Small intestine (tissue), 7 donors: ENCODE measurements at regions not wholly inside any gene's neighbourhood (a gene's known extent, or its start where the extent isn't known, plus 50 kb on each side); places are given as distances from the start of the nearest gene placed in this dataset.

Experiments
- DNase-seq, 2 donors: peaks; one replicate each; pipeline versions ENCODE4 v3.0.0 to v3.0.0-alpha.2; 2013
- FAIRE-seq: peaks from 2 replicates; lab custom pipeline; 2012; peaks lifted over from hg19 to GRCh38; lab: Jason Lieb, UNC
- H3K27ac ChIP-seq, 3 donors: one replicate each; pipeline ENCODE4 v1.5.1; 2013; ENCODE audit warnings: low read length in 2 of 3, mild to moderate bottlenecking in 2 of 3, control low read depth in 1 of 3, inconsistent platforms in 1 of 3, low read depth in 1 of 3, moderate library complexity in 1 of 3
- H3K27me3 ChIP-seq, 3 donors: one replicate each; pipeline ENCODE4 v1.6.1; 2013; ENCODE audit warnings: low read length in 3 of 3, inconsistent platforms in 1 of 3; ENCODE audit not compliant: control insufficient read depth in 3 of 3, insufficient read depth in 3 of 3
- H3K36me3 ChIP-seq, 3 donors: one replicate each; pipeline ENCODE4 v1.6.1; 2013; ENCODE audit warnings: low read length in 3 of 3, inconsistent platforms in 1 of 3, low read depth in 1 of 3, mild to moderate bottlenecking in 1 of 3, moderate library complexity in 1 of 3; ENCODE audit not compliant: control insufficient read depth in 3 of 3, insufficient read depth in 2 of 3
- H3K4me1 ChIP-seq, 3 donors: one replicate each; pipeline ENCODE4 v1.6.1; 2013; ENCODE audit warnings: low read length in 2 of 3, inconsistent platforms in 1 of 3, low read depth in 1 of 3, mild to moderate bottlenecking in 1 of 3, moderate library complexity in 1 of 3; ENCODE audit not compliant: control insufficient read depth in 3 of 3, insufficient read depth in 2 of 3
- H3K4me3 ChIP-seq, 3 donors: one replicate each; pipeline ENCODE4 v1.5.1; 2013; ENCODE audit warnings: low read length in 3 of 3, control low read depth in 1 of 3, inconsistent platforms in 1 of 3, low read depth in 1 of 3, mild to moderate bottlenecking in 1 of 3, moderate library complexity in 1 of 3
- H3K9me3 ChIP-seq, 2 donors: one replicate each; pipeline ENCODE4 v1.6.1; 2013; ENCODE audit warnings: low read depth in 1 of 2, low read length in 1 of 2; ENCODE audit not compliant: control insufficient read depth in 2 of 2, insufficient read depth in 1 of 2
- whole genome bisulfite sequencing, 3 donors: extraction: QIAGEN DNeasy Blood & Tissue Kit; methylation state at CpG; one replicate each; pipeline ENCODE4 v1.1.7; 2013; 5-methylcytosine and 5-hydroxymethylcytosine counted together
- donor health status: healthy with polysubstance abuse.
- donor health status: control.
- donor health status: control.
- donor health status: Bipolar disorder and iron deficiency.
- donor health status: healthy.

DNA sequence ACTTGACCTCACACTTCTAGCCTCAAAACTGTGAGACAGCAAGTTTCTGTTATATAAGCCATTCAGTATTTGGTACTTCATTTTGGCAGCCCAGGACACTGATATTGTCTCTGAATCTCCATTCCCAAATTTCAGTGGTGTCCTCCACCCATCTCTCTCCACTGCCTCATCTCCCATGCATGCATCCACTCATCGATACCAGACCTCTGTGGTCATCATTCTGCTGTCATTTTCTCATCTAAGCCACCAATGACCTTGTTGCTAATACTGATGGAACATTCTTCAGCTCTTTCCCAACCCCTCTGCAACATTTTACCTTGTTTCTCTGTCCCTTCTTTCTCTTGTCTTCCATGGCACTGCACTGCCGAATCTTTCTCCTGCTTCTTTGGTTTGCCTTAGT, 221.8 kb downstream of the SNX18 start:
- no peaks in the 10 kb centered on the region for H3K27me3 ChIP-seq
- H3K36me3 ChIP-seq: no peaks in the 10 kb centered on the region
- H3K27ac ChIP-seq: no peak overlapping the region
- WGBS, 3 donors: 92 to 96% (median 96%) methylated on average over 2 of the region's 2 CpGs
- DNase-seq: no peak
- H3K4me3 ChIP-seq: no peak overlapping the region
- no peaks in the 10 kb centered on the region for H3K9me3 ChIP-seq
- peaks cover 0 to 9% (median 3%) of the 10 kb centered on the region in 3 donors for H3K4me1 ChIP-seq
- FAIRE-seq: no peak

DNA sequence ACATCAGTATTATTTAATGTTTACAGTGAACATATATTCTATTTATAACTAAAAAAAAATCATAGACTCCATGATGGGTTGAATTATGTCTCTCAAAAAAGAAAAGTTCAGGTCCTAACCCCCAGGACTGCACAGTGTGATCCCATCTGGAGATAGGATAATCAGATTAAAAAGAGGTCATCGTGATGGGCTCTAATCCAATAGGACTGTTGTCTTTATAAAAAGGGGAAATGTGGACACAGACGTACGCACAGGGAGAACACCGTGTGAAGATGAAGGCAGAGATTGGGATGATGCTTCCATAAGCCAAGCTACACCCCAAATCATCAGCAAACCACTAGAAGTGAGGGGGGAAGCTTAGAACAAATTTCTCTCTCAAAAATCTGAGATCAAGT, 221.4 kb downstream of the SNX18 start:
- Histone ChIP-seq H3K27ac (no peak overlapping the region), H3K36me3 (no peaks in the 10 kb centered on the region), H3K4me1 (peaks cover 0 to 7% (median 3%) of the 10 kb centered on the region in 3 donors), H3K9me3 (no peaks in the 10 kb centered on the region), H3K4me3 (no peak overlapping the region), H3K27me3 (no peaks in the 10 kb centered on the region)
- 88 to 96% (median 93%) methylated on average over 4 of the region's 4 CpGs for WGBS, 3 donors
- FAIRE-seq: no peak
- DNase-seq: no peak

DNA sequence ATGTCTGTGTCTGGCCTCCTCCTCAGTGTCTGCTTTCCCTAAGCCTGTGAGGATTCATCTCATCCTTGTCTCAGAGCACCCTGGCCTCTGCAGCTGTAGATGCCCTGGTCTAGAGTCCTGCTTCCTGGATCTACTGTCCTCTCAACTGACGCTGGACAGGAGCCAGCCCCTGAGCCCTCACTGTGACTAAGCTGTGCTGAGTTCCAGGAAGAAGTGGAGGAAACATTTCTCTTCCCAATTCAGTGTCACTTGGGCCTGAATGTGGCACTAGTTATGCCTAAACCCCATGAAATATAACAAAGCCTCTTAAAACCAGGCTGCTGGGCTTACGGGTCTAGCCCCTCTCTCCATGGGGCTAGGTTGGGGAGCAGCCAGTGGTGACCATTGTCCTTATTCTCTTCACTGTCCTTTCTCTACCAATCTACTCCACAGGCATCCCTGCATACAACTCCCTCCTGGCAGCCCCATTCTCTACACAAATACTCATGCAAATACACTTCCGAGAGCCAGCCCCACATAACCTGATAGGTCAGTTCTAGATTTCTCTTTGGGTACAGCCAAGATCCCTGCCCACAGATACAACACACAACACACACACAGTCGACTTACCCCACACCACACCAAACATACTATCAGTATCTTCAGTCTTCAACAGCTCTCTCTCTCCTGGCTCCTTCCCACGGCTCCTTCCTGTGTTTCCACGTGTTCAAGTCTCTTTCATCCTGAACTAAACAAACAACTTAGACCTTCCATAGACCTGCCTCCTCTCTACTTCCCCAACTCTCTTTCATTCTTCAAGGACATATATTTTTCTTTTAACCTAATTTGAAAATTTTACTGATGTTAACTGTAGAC, 220.8 kb downstream of the SNX18 start:
- Histone ChIP-seq H3K4me3 (no peak overlapping the region), H3K9me3 (no peaks in the 10 kb centered on the region), H3K36me3 (no peaks in the 10 kb centered on the region), H3K4me1 (peaks cover 0 to 4% (median 0%) of the 10 kb centered on the region in 3 donors), H3K27me3 (no peaks in the 10 kb centered on the region), H3K27ac (peak overlapping the region in 1 of 3 donors; percentile 11)
- no peak for FAIRE-seq
- DNase-seq: peak in 1 of 2 donors; percentile 40
- WGBS, 3 donors: 68 to 75% (median 71%) methylated on average over 6 of the region's 6 CpGs

DNA sequence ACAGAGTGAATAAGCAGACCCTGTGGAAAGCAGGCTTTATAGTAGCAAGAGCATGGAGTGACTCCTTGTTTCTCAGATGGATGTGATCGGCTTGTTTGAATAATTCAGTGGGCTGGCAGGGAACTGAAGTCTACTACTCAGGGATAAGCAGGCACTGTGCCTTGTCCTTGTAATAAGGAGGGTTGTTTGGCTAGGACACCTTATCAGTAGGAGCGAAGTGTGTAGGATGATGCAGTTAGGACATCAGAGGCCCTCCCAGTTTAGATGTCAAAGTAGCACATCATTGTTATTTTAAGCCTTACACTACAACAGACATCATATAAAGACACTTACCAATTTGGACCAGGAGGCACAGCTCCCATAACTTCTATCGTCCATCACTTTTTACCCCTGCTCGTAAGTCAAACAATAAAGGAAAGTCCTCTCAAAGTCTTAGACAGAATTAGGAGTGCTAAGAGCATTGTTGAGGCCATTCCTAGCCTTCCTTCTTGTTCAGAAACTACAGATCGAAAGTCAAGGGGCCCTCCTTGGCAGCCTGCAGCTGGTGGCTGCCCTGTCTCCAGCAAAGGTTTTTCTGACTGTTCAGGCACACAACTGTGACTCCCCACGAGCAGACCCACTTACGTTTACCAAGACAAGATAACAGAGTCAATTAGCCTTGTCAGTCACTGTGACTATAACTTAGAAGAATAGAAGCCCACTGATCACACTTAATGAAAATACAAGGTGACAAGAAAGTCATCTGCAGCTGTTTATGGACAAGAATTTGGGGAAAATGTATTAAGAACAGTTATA, 218.6 kb downstream of the SNX18 start:
- no peak overlapping the region for H3K4me3 ChIP-seq
- FAIRE-seq (no peak), DNase-seq (no peak)
- no peaks in the 10 kb centered on the region for H3K9me3 ChIP-seq
- no peak overlapping the region for H3K27ac ChIP-seq
- H3K4me1 ChIP-seq: no peaks in the 10 kb centered on the region
- no peaks in the 10 kb centered on the region for H3K27me3 ChIP-seq
- H3K36me3 ChIP-seq: no peaks in the 10 kb centered on the region
- WGBS, 3 donors: 84 to 90% (median 88%) methylated on average over 7 of the region's 7 CpGs

DNA sequence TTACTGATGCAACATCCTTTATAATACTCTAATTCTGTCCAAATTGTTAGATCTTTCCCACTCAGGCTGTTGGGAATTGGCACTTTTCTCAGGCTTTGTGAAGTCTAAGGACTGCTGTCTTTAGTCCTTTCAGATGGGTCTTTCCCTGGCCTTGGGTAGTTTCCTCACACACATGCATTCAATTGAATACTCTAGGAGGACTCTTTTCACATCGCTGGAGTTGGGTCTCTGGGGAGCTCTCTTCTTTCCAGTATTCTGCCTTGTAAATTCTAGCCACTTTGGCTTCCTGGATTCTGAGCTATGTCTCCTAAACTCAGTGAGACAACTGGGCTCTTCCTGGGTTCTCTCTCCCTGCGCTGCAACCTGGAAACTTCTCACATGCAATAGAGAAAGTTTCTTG, 215.5 kb downstream of the SNX18 start:
- Histone ChIP-seq H3K27ac (no peak overlapping the region), H3K4me3 (no peak overlapping the region), H3K9me3 (no peaks in the 10 kb centered on the region), H3K4me1 (no peaks in the 10 kb centered on the region), H3K27me3 (no peaks in the 10 kb centered on the region), H3K36me3 (no peaks in the 10 kb centered on the region)
- no peak for FAIRE-seq
- no peak for DNase-seq
- 47 to 80% (median 48%) methylated on average over 2 of the region's 2 CpGs for WGBS, 3 donors

DNA sequence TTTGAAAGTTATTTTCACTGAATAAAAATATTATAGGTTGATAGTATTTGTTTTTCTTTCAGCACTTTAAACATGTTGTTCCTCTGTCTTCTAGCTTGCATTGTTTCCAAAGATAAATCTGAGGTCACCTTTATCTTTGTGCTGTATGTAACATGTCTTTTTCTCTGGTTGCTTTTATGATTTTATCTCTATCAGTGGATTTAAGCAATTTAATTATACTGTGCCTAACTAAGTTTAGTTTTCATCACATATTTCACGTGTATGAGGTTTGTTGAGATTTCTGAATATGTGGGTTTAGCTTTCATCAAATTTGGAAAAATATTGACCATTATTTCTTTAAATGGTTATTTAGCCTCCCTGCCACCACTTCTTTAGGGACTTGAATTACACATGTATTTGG, 214.5 kb downstream of the SNX18 start:
- Histone ChIP-seq H3K27ac (no peak overlapping the region), H3K27me3 (no peaks in the 10 kb centered on the region), H3K4me1 (no peaks in the 10 kb centered on the region), H3K9me3 (no peaks in the 10 kb centered on the region), H3K4me3 (no peak overlapping the region), H3K36me3 (no peaks in the 10 kb centered on the region)
- no peak for DNase-seq
- WGBS, 3 donors: 79 to 95% (median 89%) methylated on average over 1 of the region's 1 CpG
- FAIRE-seq: no peak

DNA sequence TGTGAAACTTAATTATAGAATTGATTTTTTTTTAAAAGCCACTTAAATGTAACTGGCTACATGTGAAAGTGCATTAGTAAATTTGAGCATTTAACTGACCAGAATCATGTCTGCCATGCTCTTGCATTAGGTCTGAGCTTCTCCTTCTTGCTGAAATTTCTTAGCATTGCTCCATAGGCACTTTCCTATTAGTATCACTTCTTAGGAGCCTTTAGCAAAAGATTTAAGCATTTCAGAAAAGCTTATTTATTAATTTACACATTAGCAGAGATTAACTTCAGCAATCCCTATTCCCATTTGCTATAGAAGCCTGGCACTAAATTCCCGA, 211.0 kb downstream of the SNX18 start:
- WGBS, 3 donors: 90 to 94% (median 93%) methylated on average over 1 of the region's 1 CpG
- Histone ChIP-seq H3K9me3 (no peaks in the 10 kb centered on the region), H3K27me3 (no peaks in the 10 kb centered on the region), H3K4me3 (no peak overlapping the region), H3K4me1 (no peaks in the 10 kb centered on the region), H3K36me3 (no peaks in the 10 kb centered on the region), H3K27ac (no peak overlapping the region)
- no peak for FAIRE-seq
- DNase-seq: no peak

DNA sequence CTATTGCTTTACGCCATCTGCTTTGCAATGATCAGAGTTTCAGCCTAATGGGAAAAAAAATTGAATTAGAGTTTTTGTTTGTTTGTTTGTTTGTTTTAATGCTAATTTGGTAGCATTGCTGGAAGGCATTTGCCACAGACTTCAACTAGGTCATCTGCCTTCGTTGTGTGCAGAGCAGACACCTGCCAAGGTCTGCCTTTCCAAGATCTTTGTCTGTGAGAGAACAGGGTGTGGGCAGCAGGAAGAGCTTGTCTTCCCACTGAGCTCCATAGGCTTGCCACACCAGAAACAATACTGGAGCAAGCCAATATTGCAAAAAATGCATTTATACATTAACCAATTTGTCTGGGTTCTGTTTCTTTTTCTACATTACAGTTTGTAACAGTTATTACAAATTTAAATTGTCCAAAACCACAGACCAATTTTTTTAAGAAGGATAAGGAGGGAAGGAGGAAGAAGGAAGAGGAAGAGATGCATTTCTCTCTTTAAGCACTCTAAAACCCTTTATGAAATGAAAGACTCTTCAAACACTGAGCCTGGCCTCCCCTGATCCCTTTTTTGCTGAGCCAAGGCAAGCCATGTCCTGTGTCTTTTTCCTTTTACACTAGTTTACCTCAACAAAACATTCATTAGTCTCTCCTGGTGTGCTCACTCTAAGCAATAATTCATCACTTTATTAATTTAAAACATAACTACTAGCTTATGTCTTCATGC, 210.5 kb downstream of the SNX18 start:
- Histone ChIP-seq H3K4me3 (no peak overlapping the region), H3K36me3 (no peaks in the 10 kb centered on the region), H3K27me3 (no peaks in the 10 kb centered on the region), H3K4me1 (no peaks in the 10 kb centered on the region), H3K27ac (no peak overlapping the region), H3K9me3 (no peaks in the 10 kb centered on the region)
- WGBS, 3 donors: 53 to 67% (median 65%) methylated on average over 2 of the region's 2 CpGs
- DNase-seq (no peak), FAIRE-seq (no peak)
